HepG2 (cell line): ENCODE measurements at regions not wholly inside any gene's neighbourhood (a gene's known extent, or its start where the extent isn't known, plus 50 kb on each side); places are given as distances from the start of the nearest gene placed in this dataset.

Experiments used
- ATAC-seq: fragments of 200-7000 bp; cut with Tn5 transposase; 3 replicates; pipeline ENCODE4 v1.9.1; 2020; ENCODE audit warnings: mild to moderate bottlenecking, moderate library complexity
- BruUV-seq: library from RNA; stranded (reverse); fragments of 400-500 nt; replicated peaks from 2 replicates; lab custom pipeline; 2021; lab: Mats Ljungman, UMichigan
- CTCF ChIA-PET: fragments of 300-600 bp; formaldehyde crosslinking; extraction: SDS; loops from one replicate; lab custom pipeline; 2021; ENCODE audit warnings: low total read pairs, inconsistent platforms, low intra/inter-chr PET ratio; lab: Yijun Ruan, JAX
- POLR2A ChIA-PET: fragments of 350-600 bp; sonication (Branson Sonifier 250); formaldehyde crosslinking; loops from one replicate; lab custom pipeline; 2020; ENCODE audit warnings: antibody characterized with exemption, inconsistent platforms; lab: Yijun Ruan, JAX
- DNase-seq: peaks from one replicate; pipeline ENCODE4 v3.0.0-alpha.2; 2015; ENCODE audit warnings: low spot score
- FAIRE-seq: peaks from 3 replicates; lab custom pipeline; 2011; peaks lifted over from hg19 to GRCh38; lab: Jason Lieb, UNC
- H2AFZ ChIP-seq: one replicate; pipeline ENCODE4 v1.6.1; 2011; ENCODE audit warnings: low read length, inconsistent platforms
- H3K27ac ChIP-seq: fragments of 300-600 bp; 3 replicates; pipeline ENCODE4 v1.8.0; 2011; ENCODE audit warnings: mixed run types, mild to moderate bottlenecking, mixed read lengths, low read length, inconsistent platforms; ENCODE audit not compliant: insufficient read depth; ENCODE audit errors: extremely low read length
- H3K27me3 ChIP-seq, 2 experiments: fragments of 200-600 bp in 1 of 2; 2 replicates in 1 of 2; 3 replicates in 1 of 2; pipeline versions ENCODE4 v1.6.0 to v1.8.0; 2011; ENCODE audit warnings: low read length in 2 of 2, mild to moderate bottlenecking in 2 of 2, moderate library complexity in 2 of 2, inconsistent platforms in 1 of 2; ENCODE audit not compliant: insufficient read depth in 2 of 2, control insufficient read depth in 1 of 2
- H3K36me3 ChIP-seq, 2 experiments: fragments of 200-600 bp in 1 of 2; replicated peaks in 1 of 2; 2 replicates in 1 of 2; 3 replicates in 1 of 2; pipeline versions ENCODE4 v1.5.1 to v1.8.0; 2011; ENCODE audit warnings: low read length in 2 of 2, inconsistent platforms in 1 of 2; ENCODE audit not compliant: insufficient read depth in 2 of 2, control insufficient read depth in 1 of 2
- H3K4me1 ChIP-seq: 2 replicates; pipeline ENCODE4 v1.5.1; 2012; ENCODE audit warnings: low read length, inconsistent platforms; ENCODE audit not compliant: insufficient read depth
- H3K4me2 ChIP-seq: 2 replicates; pipeline ENCODE4 v1.6.0; 2011; ENCODE audit warnings: low read depth, low read length, inconsistent platforms
- H3K4me3 ChIP-seq, 3 experiments: fragments of 200-600 bp in 1 of 3; sonication (generic), shearing (Covaris generic) in 1 of 3; replicated peaks in 1 of 3; 2 replicates each; pipeline ENCODE4 v1.5.1; 2011 to 2016; ENCODE audit warnings: low read length in 3 of 3, inconsistent platforms in 2 of 3, low read depth in 2 of 3, mild to moderate bottlenecking in 2 of 3, control low read depth in 1 of 3, mixed read lengths in 1 of 3; ENCODE audit not compliant: insufficient read depth in 1 of 3
- H3K79me2 ChIP-seq: one replicate; pipeline ENCODE4 v1.6.1; 2011; ENCODE audit warnings: low read length, inconsistent platforms; ENCODE audit not compliant: insufficient read depth
- H3K9ac ChIP-seq: 2 replicates; pipeline ENCODE4 v1.6.0; 2011; ENCODE audit warnings: mild to moderate bottlenecking, low read depth, low read length, inconsistent platforms; ENCODE audit not compliant: insufficient read depth
- H3K9me3 ChIP-seq: 2 replicates; pipeline ENCODE4 v1.5.1; 2012; ENCODE audit warnings: mild to moderate bottlenecking, low read length
- H4K20me1 ChIP-seq: 2 replicates; pipeline ENCODE4 v1.6.0; 2011; ENCODE audit warnings: inconsistent platforms, mild to moderate bottlenecking, low read length, moderate library complexity; ENCODE audit not compliant: insufficient read depth
- CEBPB ChIP-seq: IDR thresholded peaks from 2 replicates; pipeline ENCODE4 v1.6.1; 2011; ENCODE audit warnings: low read depth, low read length, improper control_type of control experiment, borderline replicate concordance
- CTCF ChIP-seq: sonication (generic); formaldehyde crosslinking; IDR thresholded peaks from 2 replicates; pipeline ENCODE4 v1.5.0; 2020; ENCODE audit warnings: mild to moderate bottlenecking, missing genetic modification reagents, moderate library complexity
- ELK4 ChIP-seq: sonication (generic); formaldehyde crosslinking; IDR thresholded peaks from 2 replicates; pipeline ENCODE4 v1.9.0; 2021; ENCODE audit warnings: missing genetic modification reagents, borderline replicate concordance
- FIP1L1 ChIP-seq: fragments of 200-400 bp; formaldehyde crosslinking; IDR thresholded peaks from 2 replicates; pipeline ENCODE4 v1.6.1; 2018; ENCODE audit warnings: low read depth, mild to moderate bottlenecking, low read length, moderate library complexity, borderline replicate concordance; ENCODE audit not compliant: insufficient read depth
- GTF3A ChIP-seq: sonication (generic); formaldehyde crosslinking; conservative IDR thresholded peaks from 2 replicates; pipeline ENCODE4 v1.4.0; 2020; ENCODE audit warnings: mild to moderate bottlenecking, missing genetic modification reagents
- ISL2 ChIP-seq: sonication (generic); formaldehyde crosslinking; IDR thresholded peaks from 2 replicates; pipeline ENCODE4 v1.5.0; 2020; ENCODE audit warnings: missing genetic modification reagents
- KDM3A ChIP-seq: IDR thresholded peaks from 2 replicates; pipeline ENCODE4 v1.6.1; 2018; ENCODE audit warnings: low read depth, missing compliant biosample characterization
- MTF2 ChIP-seq: sonication (generic); formaldehyde crosslinking; IDR thresholded peaks from 2 replicates; pipeline ENCODE4 v1.5.0; 2020; ENCODE audit warnings: missing genetic modification reagents, borderline replicate concordance
- NFE2L2 ChIP-seq: fragments of 150-350 bp; IDR thresholded peaks from 2 replicates; pipeline ENCODE4 v1.6.1; 2014; ENCODE audit warnings: low read length
- PAF1 ChIP-seq: IDR thresholded peaks from 2 replicates; pipeline ENCODE4 v1.6.1; 2016; ENCODE audit warnings: missing genetic modification reagents, missing compliant biosample characterization
- POLR2AphosphoS5 ChIP-seq: IDR thresholded peaks from 2 replicates; pipeline ENCODE4 v1.6.1; 2012; ENCODE audit warnings: low read depth, low read length
- RFXANK ChIP-seq: IDR thresholded peaks from 2 replicates; pipeline ENCODE4 v1.6.1; 2016
- SNAPC2 ChIP-seq: sonication (generic); formaldehyde crosslinking; IDR thresholded peaks from 2 replicates; pipeline ENCODE4 v1.8.1; 2022; ENCODE audit warnings: mild to moderate bottlenecking, missing genetic modification reagents
- SOX13 ChIP-seq, 3 experiments: fragments of 450-650 bp in 1 of 3; sonication (generic) in 1 of 3; formaldehyde crosslinking in 1 of 3; IDR thresholded peaks in 2 of 3; conservative IDR thresholded peaks in 1 of 3; 2 replicates each; pipeline versions ENCODE4 v1.5.0 to v1.6.1; 2016 to 2020; ENCODE audit warnings: antibody characterized with exemption in 1 of 3, mild to moderate bottlenecking in 1 of 3, missing compliant biosample characterization in 1 of 3, missing genetic modification reagents in 1 of 3, moderate library complexity in 1 of 3
- THAP8 ChIP-seq: sonication (generic); formaldehyde crosslinking; IDR thresholded peaks from 2 replicates; pipeline ENCODE4 v1.5.1; 2020; ENCODE audit warnings: missing genetic modification reagents, mild to moderate bottlenecking, borderline replicate concordance
- TOPORS ChIP-seq: sonication (generic); formaldehyde crosslinking; IDR thresholded peaks from 2 replicates; pipeline ENCODE4 v1.8.0; 2023; ENCODE audit warnings: mild to moderate bottlenecking, missing genetic modification reagents
- ZNF7 ChIP-seq: IDR thresholded peaks from 2 replicates; pipeline ENCODE4 v1.6.1; 2016; ENCODE audit warnings: missing biosample characterization, missing genetic modification reagents
- ZNF710 ChIP-seq: sonication (generic); formaldehyde crosslinking; IDR thresholded peaks from 2 replicates; pipeline ENCODE4 v1.5.0; 2020; ENCODE audit warnings: mild to moderate bottlenecking, missing genetic modification reagents, borderline replicate concordance
- WGBS: methylation state at CpG from one replicate; pipeline ENCODE4 v1.1.6; 2017; ENCODE audit warnings: low lambda C conversion rate; 5-methylcytosine and 5-hydroxymethylcytosine counted together
- in situ Hi-C: cut with HindIII; loops from 2 replicates; pipeline ENCODE4 v1.10.0; 2017; ENCODE audit warnings: low pct_unique_long_range_greater_than_20kb; ENCODE audit not compliant: extremely low pct_ligation_motif_present
- intact Hi-C: fragments of 100-400 bp; cut with micrococcal nuclease; formaldehyde crosslinking; loops from one replicate; pipeline ENCODE4 v1.10.0; 2022; ENCODE audit not compliant: unreplicated experiment

GRCh38 chr17:13131225-13131624 is 113.4 kb upstream of the ELAC2 start:
- FAIRE-seq (no peak), DNase-seq (no peak), ATAC-seq (no peak)
- CTCF ChIA-PET, result no interaction called here
- H4K20me1 ChIP-seq, result no peaks in the 10 kb centered on the region
- H3K36me3 ChIP-seq, result no peaks in the 10 kb centered on the region
- H2AFZ ChIP-seq, result no peak overlapping the region
- H3K4me1 ChIP-seq, result no peaks in the 10 kb centered on the region
- no peak overlapping the region for H3K9ac ChIP-seq
- in situ Hi-C loops, result no loop called here
- no peaks in the 10 kb centered on the region for H3K79me2 ChIP-seq
- TF ChIP-seq GTF3A (CRISPR knock-in tag), result no peak
- no peak for TF ChIP-seq SNAPC2 (CRISPR knock-in tag)
- no peak for TF ChIP-seq CEBPB
- TF ChIP-seq THAP8 (CRISPR knock-in tag), result no peak
- TF ChIP-seq PAF1, result no peak
- no peak for TF ChIP-seq ZNF710 (CRISPR knock-in tag)
- no peak for TF ChIP-seq CTCF
- no peak for TF ChIP-seq MTF2 (CRISPR knock-in tag)
- no peak for TF ChIP-seq RFXANK
- TF ChIP-seq KDM3A, result no peak
- no peak for TF ChIP-seq POLR2AphosphoS5
- TF ChIP-seq NFE2L2, result no peak
- TF ChIP-seq TOPORS, result no peak
- TF ChIP-seq ZNF7 (CRISPR knock-in tag), result no peak
- no peak for TF ChIP-seq FIP1L1
- TF ChIP-seq ISL2 (CRISPR knock-in tag), result no peak
- TF ChIP-seq SOX13 (IDR thresholded peaks at IDR 0.05), result no peak
- TF ChIP-seq SOX13 (CRISPR knock-in tag; conservative IDR thresholded peaks at IDR 0.05 in 1 of 2, IDR thresholded peaks at IDR 0.05 in 1 of 2), result no peak
- no peak for TF ChIP-seq ELK4
- H3K27ac ChIP-seq, result no peak overlapping the region
- peaks cover 0 to 6% of the 10 kb centered on the region in 2 experiments; a peak in 2 of 5 replicates for H3K27me3 ChIP-seq
- H3K9me3 ChIP-seq, result no peaks in the 10 kb centered on the region
- BruUV-seq, result no TSS peak
- intact Hi-C loops, result no loop called here
- no peak overlapping the region for H3K4me3 ChIP-seq
- 18% methylated on average over 4 of the region's 5 CpGs for WGBS
- H3K4me2 ChIP-seq, result no peak overlapping the region
- POLR2A ChIA-PET, result no interaction called here
